ENCODE measurements at regions not wholly inside any gene's neighbourhood (a gene's known extent, or its start where the extent isn't known, plus 50 kb on each side); places are given as distances from the start of the nearest gene placed in this dataset.
"Not testable (repeated sequence)": the region's sequence is repeated elsewhere in the genome, so short reads cannot be mapped to it uniquely, and the experiment has no call there.

- TF ChIP-seq CTCF (IDR thresholded peaks at IDR 0.05; ENCODE audit: low read depth, low read length, poor library complexity, severe bottlenecking): peak; percentile 14
- TF ChIP-seq EZH2phosphoT487 (IDR thresholded peaks at IDR 0.05; ENCODE audit: borderline replicate concordance, low read length): not testable (repeated sequence)
Observed at GRCh38 chr2:89224803-89225202, 533.3 kb downstream of the RPIA start.

All from DOHH2 (cell line).